Kasumi-1 (cell line): ENCODE measurements at regions not wholly inside any gene's neighbourhood (a gene's known extent, or its start where the extent isn't known, plus 50 kb on each side); places are given as distances from the start of the nearest gene placed in this dataset.

Experiments
- DNase-seq, 2 experiments: peaks; one replicate each; lab custom pipeline; 2025; lab: John Stamatoyannopoulos, UW

DNA sequence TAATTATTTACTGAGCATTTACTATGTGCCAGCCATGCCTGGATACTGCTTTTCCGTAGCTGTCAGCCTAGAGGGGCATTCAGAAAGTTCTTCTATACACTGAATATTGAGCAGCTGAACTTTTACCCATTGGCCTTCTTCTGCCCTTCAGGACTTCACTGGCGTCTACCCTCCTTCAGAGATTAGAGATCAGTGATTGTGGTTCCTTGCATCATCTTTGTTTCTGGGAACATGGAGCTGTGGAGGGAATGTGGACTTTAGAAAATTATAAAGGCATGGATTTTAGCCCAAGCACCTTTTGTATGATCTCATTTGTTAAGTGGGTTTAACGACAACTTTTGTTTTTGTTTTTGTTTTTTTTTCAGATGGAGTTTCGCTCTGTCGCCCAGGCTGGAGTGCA, 58.7 kb upstream of the POU3F1 start:
- DNase-seq: no peak

- DNase-seq: no peak
Measured at GRCh38 chr1:38102636-38103035, 56.0 kb upstream of the POU3F1 start.

DNA sequence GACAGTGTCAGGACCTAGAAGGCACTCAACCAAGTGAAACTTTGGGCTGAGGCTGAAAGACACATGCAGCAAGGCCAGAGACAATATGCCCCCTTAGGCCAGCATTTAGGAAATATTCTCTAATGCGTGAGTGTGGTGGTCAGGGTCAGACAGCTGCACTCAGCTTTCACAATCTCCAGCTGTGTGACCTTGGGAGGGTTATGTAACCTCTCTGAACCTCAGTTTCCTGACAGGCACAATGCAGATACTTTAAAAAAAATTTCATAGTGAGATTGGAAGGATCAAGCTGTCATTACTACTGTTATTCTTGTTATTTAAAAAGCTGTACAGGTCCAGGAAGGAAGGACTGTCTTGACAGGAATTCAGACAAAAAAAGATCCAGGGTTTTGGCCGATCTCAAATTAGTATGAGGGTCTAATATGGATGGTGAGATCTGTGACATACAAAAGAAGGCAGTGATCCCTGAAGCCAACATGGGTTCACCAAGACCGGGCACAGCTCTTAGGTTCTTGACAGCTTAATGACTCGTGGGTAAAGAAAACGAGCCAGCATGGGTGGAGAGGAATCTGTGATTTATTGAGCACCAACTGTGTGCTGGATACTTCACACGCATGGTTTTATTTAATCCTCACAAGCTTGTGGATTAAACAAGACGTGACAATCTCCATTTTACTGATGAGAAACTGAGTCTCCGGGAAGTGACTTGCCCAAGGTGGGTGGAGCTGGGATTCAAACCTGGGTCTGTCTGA, 54.6 kb upstream of the POU3F1 start:
- no peak for DNase-seq

DNA sequence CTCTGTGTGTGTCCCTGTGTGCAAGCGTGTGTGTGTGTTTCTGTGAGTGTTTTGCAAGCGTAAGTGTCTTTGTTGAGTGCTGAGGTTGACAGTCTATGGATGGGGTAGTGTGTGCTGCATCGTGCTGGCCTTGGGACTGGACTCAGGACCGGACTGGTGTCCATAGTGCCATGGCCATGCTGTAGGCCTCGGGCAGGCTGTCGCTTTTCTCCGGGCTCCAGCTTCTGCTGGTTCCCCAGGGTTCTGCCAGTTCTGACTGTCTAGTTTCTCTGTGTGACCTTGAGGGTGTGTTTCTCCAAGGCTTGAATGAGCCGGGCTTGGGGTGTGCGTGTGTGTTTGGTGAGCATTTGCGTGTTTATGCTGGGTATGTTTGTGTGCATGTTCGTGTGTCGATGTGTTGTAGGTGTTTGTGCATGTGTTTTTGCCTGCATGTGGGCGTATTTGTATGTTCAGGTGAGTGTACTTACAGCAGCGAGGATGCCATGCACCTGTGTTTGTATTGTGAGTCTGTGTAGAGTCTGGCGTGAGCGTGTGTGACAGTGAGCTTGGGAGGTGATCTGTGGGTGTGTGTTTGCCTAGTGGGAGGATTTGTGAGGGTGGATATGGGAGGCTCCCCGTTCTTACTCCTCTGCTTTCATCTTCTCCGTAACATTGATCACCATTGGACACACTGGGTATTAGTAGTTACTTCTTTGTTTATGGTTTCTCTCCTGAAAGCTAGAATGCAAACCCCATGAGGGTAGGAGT, 51.7 kb upstream of the POU3F1 start:
- DNase-seq: no peak

DNA sequence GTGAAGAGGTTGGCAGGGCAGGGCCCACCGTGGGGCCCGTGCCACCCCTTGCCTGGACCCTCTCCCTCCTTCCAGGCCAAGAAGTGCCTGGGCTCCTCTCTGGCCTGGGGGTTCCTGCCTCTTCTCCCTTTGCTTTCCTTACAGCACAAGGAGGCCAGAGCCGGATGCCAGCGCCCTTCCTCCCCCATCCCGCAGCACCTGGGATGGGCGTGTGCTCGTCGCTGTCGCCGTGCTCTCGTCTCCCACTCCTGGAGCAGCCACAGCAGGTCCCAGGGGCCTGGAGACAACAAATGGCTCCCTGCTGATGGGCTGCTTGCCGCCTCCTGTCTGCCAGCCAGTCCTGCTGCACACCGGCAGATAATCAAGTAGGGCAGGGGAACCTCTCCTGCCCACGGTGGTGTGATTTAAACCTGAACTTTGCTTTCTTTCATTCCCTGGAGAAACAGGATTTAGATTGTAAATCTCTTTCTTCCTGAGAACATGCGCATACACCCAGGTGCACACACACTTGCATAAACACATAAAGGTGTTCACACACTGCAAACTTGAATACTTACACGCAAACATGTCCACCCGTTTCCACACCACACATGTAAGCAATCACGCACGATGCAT, 50.8 kb upstream of the POU3F1 start:
- no peak for DNase-seq
